CD4-positive, CD25-positive, alpha-beta regulatory T cell (primary cell): ENCODE measurements at regions not wholly inside any gene's neighbourhood (a gene's known extent, or its start where the extent isn't known, plus 50 kb on each side); places are given as distances from the start of the nearest gene placed in this dataset.

Source experiments
- ATAC-seq, 2 donors: fragments of 150-1000 bp; cut with Tn5 transposase; one replicate each; pipeline ENCODE4 v1.10.0; 2021; ENCODE audit warnings: low read depth in 2 of 2, moderate number of reproducible peaks in 2 of 2, moderate library complexity in 1 of 2
- DNase-seq, 3 donors: peaks; one replicate each; pipeline versions ENCODE4 v3.0.0 to v3.0.0-alpha.2; 2012 to 2022; ENCODE audit warnings: mixed read lengths in 1 of 3
- H3K27ac ChIP-seq: one replicate; pipeline ENCODE4 v1.7.0; 2013; ENCODE audit warnings: mild to moderate bottlenecking, low read length; ENCODE audit not compliant: insufficient read depth, poor library complexity, severe bottlenecking
- H3K27me3 ChIP-seq: one replicate; pipeline ENCODE4 v1.7.0; 2013; ENCODE audit warnings: low read length; ENCODE audit not compliant: control insufficient read depth, insufficient read depth
- H3K36me3 ChIP-seq: one replicate; pipeline ENCODE4 v1.7.0; 2013; ENCODE audit warnings: mild to moderate bottlenecking, low read length, moderate library complexity; ENCODE audit not compliant: control insufficient read depth, insufficient read depth
- H3K4me1 ChIP-seq: 2 replicates; pipeline ENCODE4 v1.7.0; 2013; ENCODE audit warnings: mild to moderate bottlenecking, low read length; ENCODE audit not compliant: insufficient read depth, control insufficient read depth, poor library complexity, severe bottlenecking
- H3K4me3 ChIP-seq: one replicate; pipeline ENCODE4 v1.7.0; 2013; ENCODE audit warnings: low read depth, mild to moderate bottlenecking, low read length, moderate library complexity
- H3K9me3 ChIP-seq, 2 experiments: 1 replicate in 1 of 2; 2 replicates in 1 of 2; pipeline ENCODE4 v1.7.0; 2013; ENCODE audit warnings: low read length in 2 of 2, mild to moderate bottlenecking in 1 of 2, moderate library complexity in 1 of 2; ENCODE audit not compliant: control insufficient read depth in 2 of 2
- H3K27ac Mint-ChIP-seq, 3 donors: one replicate each; pipeline ENCODE4 v1.8.0; 2020 to 2022; ENCODE audit warnings: mild to moderate bottlenecking in 3 of 3, mixed read lengths in 3 of 3, moderate library complexity in 2 of 3
- H3K27me3 Mint-ChIP-seq: one replicate; pipeline ENCODE4 v1.8.0; 2022; ENCODE audit warnings: mild to moderate bottlenecking, mixed read lengths
- H3K36me3 Mint-ChIP-seq: one replicate; pipeline ENCODE4 v1.8.0; 2020; ENCODE audit warnings: mixed read lengths
- H3K4me1 Mint-ChIP-seq, 4 donors: one replicate each; pipeline ENCODE4 v1.8.0; 2020 to 2022; ENCODE audit warnings: mixed read lengths in 4 of 4, mild to moderate bottlenecking in 1 of 4
- H3K4me3 Mint-ChIP-seq, 4 donors: one replicate each; pipeline ENCODE4 v1.8.0; 2020 to 2022; ENCODE audit warnings: mild to moderate bottlenecking in 4 of 4, mixed read lengths in 4 of 4, moderate library complexity in 3 of 4
- H3K9me3 Mint-ChIP-seq, 7 donors: one replicate each; pipeline ENCODE4 v1.8.0; 2020 to 2022; ENCODE audit warnings: mixed read lengths in 7 of 7, mild to moderate bottlenecking in 3 of 7, moderate library complexity in 2 of 7

- Mint-ChIP-seq H3K27me3 (no peaks in the 10 kb centered on the region), H3K4me3 (no peak overlapping the region), H3K4me1 (no peaks in the 10 kb centered on the region), H3K36me3 (no peaks in the 10 kb centered on the region), H3K9me3 (peaks cover 0 to 7% (median 0%) of the 10 kb centered on the region in 7 donors), H3K27ac (no peak overlapping the region)
- no peaks in the 10 kb centered on the region for H3K36me3 ChIP-seq
- ATAC-seq, result no peak
- H3K4me1 ChIP-seq, result no peaks in the 10 kb centered on the region
- H3K27me3 ChIP-seq, result no peaks in the 10 kb centered on the region
- H3K27ac ChIP-seq, result no peak overlapping the region
- no peaks in the 10 kb centered on the region for H3K9me3 ChIP-seq
- no peak overlapping the region for H3K4me3 ChIP-seq
- no peak for DNase-seq
Observed at GRCh38 chr18:55875371-55875901, 287.4 kb upstream of the TCF4 start.

GRCh38 chr18:55869556-55870501 lies 281.8 kb upstream of the TCF4 start:
- Mint-ChIP-seq H3K36me3 (no peaks in the 10 kb centered on the region), H3K27me3 (no peaks in the 10 kb centered on the region), H3K4me1 (no peaks in the 10 kb centered on the region), H3K4me3 (no peak overlapping the region), H3K27ac (no peak overlapping the region), H3K9me3 (peaks cover 0 to 5% (median 2%) of the 10 kb centered on the region in 7 donors)
- H3K27me3 ChIP-seq, result no peaks in the 10 kb centered on the region
- no peaks in the 10 kb centered on the region for H3K4me1 ChIP-seq
- DNase-seq, result no peak
- no peak overlapping the region for H3K27ac ChIP-seq
- no peaks in the 10 kb centered on the region for H3K9me3 ChIP-seq
- no peak overlapping the region for H3K4me3 ChIP-seq
- no peak for ATAC-seq
- H3K36me3 ChIP-seq, result no peaks in the 10 kb centered on the region

DNA sequence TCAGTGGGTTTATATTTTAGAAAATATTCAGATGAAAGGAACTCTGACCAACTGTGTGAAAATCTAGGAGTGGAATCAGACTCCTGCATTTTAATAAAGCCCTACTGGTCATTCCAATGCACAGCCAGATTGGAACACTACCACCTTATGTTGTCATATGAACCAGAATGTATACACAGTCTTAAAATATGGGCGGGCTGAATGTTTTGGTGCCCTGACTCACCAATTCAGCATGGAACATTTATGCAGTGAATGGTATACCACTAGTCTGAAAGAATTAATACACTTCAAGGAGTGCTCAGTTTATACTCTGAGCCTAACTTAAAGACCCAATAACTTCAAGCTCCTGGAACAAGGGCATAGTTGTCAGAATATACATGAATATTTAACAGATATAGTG lies 280.9 kb upstream of the TCF4 start:
- Histone ChIP-seq H3K36me3 (no peaks in the 10 kb centered on the region), H3K9me3 (no peaks in the 10 kb centered on the region), H3K4me1 (no peaks in the 10 kb centered on the region), H3K27ac (no peak overlapping the region), H3K27me3 (no peaks in the 10 kb centered on the region), H3K4me3 (no peak overlapping the region)
- DNase-seq (no peak), ATAC-seq (no peak)
- Mint-ChIP-seq H3K27me3 (no peaks in the 10 kb centered on the region), H3K36me3 (no peaks in the 10 kb centered on the region), H3K4me1 (no peaks in the 10 kb centered on the region), H3K4me3 (no peak overlapping the region), H3K9me3 (peaks cover 0 to 5% (median 2%) of the 10 kb centered on the region in 7 donors), H3K27ac (no peak overlapping the region)

DNA sequence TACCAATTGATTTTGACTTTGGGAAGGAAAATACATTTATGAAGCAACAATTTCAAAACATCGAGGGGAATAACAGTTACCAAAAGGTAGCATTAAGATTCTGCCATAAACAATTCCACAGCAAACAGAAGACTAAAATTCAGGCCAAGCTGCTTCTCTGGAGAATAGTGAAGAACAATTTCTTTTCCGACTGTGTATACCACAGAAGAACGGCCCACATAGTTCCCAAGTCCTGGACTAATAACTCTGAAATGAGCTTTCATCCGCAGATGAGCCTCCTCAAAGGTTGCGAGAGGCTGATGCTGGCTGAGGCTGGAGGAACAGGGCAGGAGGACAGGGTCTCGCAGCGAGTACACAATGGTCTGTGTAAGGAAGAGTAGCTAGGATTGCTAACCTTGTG lies 278.9 kb upstream of the TCF4 start:
- no peaks in the 10 kb centered on the region for H3K27me3 ChIP-seq
- DNase-seq (no peak), ATAC-seq (no peak)
- Mint-ChIP-seq H3K36me3 (no peaks in the 10 kb centered on the region), H3K4me1 (no peaks in the 10 kb centered on the region), H3K27ac (no peak overlapping the region), H3K4me3 (no peak overlapping the region), H3K27me3 (no peaks in the 10 kb centered on the region), H3K9me3 (peaks cover 0 to 11% (median 3%) of the 10 kb centered on the region in 7 donors)
- H3K27ac ChIP-seq, result no peak overlapping the region
- H3K4me1 ChIP-seq, result no peaks in the 10 kb centered on the region
- no peak overlapping the region for H3K4me3 ChIP-seq
- no peaks in the 10 kb centered on the region for H3K36me3 ChIP-seq
- no peaks in the 10 kb centered on the region for H3K9me3 ChIP-seq

GRCh38 chr18:55866006-55866405 lies 278.0 kb upstream of the TCF4 start:
- Histone ChIP-seq H3K27ac (no peak overlapping the region), H3K36me3 (no peaks in the 10 kb centered on the region), H3K4me3 (no peak overlapping the region), H3K4me1 (no peaks in the 10 kb centered on the region), H3K27me3 (no peaks in the 10 kb centered on the region), H3K9me3 (no peaks in the 10 kb centered on the region)
- ATAC-seq (no peak), DNase-seq (no peak)
- Mint-ChIP-seq H3K4me1 (no peaks in the 10 kb centered on the region), H3K4me3 (no peak overlapping the region), H3K27ac (no peak overlapping the region), H3K36me3 (no peaks in the 10 kb centered on the region), H3K9me3 (peaks cover 0 to 11% (median 3%) of the 10 kb centered on the region in 7 donors), H3K27me3 (no peaks in the 10 kb centered on the region)

- H3K36me3 Mint-ChIP-seq, result no peaks in the 10 kb centered on the region
Observed at GRCh38 chr18:55864281-55864680, 276.3 kb upstream of the TCF4 start.

DNA sequence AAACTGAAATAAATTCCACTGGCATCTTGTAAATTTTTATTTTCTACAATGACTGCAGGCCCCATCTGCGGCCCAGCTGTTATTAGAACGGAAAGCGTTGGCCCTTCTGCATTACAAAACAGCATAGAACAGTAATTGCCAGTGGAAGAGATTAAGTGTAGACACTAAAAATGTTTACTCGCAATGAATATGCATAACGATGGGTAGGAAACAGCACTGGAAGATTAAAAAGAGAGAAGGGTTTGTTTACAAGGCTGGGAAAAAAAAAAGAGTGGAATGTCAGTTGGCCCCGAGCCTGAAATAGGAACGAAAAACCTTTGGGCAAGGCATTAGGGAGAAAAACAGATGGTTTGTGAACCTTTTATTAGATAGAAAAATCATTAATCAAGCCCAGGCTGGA lies 275.9 kb upstream of the TCF4 start:
- Mint-ChIP-seq H3K27me3 (no peaks in the 10 kb centered on the region), H3K4me3 (no peak overlapping the region), H3K9me3 (peaks cover 0 to 11% (median 5%) of the 10 kb centered on the region in 7 donors), H3K36me3 (no peaks in the 10 kb centered on the region), H3K27ac (no peak overlapping the region), H3K4me1 (no peaks in the 10 kb centered on the region)
- Histone ChIP-seq H3K36me3 (no peaks in the 10 kb centered on the region), H3K27me3 (no peaks in the 10 kb centered on the region), H3K4me3 (no peak overlapping the region), H3K9me3 (no peaks in the 10 kb centered on the region), H3K4me1 (no peaks in the 10 kb centered on the region), H3K27ac (no peak overlapping the region)
- DNase-seq, result no peak
- ATAC-seq, result no peak

More at GRCh38 chr18:55864281-55864680, 276.3 kb upstream of the TCF4 start:
- no peaks in the 10 kb centered on the region for H3K4me1 ChIP-seq
- no peaks in the 10 kb centered on the region for H3K27me3 ChIP-seq
- H3K9me3 ChIP-seq, result no peaks in the 10 kb centered on the region
- H3K4me3 Mint-ChIP-seq, result no peak overlapping the region
- no peak overlapping the region for H3K27ac ChIP-seq
- DNase-seq, result no peak
- H3K9me3 Mint-ChIP-seq, result peaks cover 0 to 11% (median 3%) of the 10 kb centered on the region in 7 donors
- no peaks in the 10 kb centered on the region for H3K4me1 Mint-ChIP-seq
- H3K4me3 ChIP-seq, result no peak overlapping the region
- H3K27me3 Mint-ChIP-seq, result no peaks in the 10 kb centered on the region
- no peak overlapping the region for H3K27ac Mint-ChIP-seq
- no peak for ATAC-seq
- no peaks in the 10 kb centered on the region for H3K36me3 ChIP-seq

DNA sequence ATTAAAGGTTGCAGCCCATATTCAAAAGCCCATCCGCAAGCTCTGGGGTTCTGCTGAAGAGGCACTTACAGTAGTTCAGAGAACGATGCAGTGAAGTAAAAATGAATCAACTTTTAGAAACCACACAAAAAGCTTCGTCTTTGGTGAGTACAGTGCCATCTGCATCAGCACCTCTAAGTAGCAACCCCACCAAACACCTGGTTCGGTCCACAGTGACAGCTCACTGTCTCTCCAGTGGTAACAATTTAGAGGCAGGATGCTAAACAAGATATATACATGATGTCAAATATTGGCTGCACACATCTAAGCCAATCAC lies 275.4 kb upstream of the TCF4 start:
- no peak for ATAC-seq
- no peak for DNase-seq
- H3K4me1 ChIP-seq, result no peaks in the 10 kb centered on the region
- H3K4me3 ChIP-seq, result no peak overlapping the region
- H3K27me3 ChIP-seq, result no peaks in the 10 kb centered on the region
- H3K9me3 ChIP-seq, result no peaks in the 10 kb centered on the region
- H3K4me3 Mint-ChIP-seq, result no peak overlapping the region
- no peaks in the 10 kb centered on the region for H3K27me3 Mint-ChIP-seq
- H3K27ac ChIP-seq, result no peak overlapping the region
- no peak overlapping the region for H3K27ac Mint-ChIP-seq
- H3K9me3 Mint-ChIP-seq, result peaks cover 0 to 11% (median 5%) of the 10 kb centered on the region in 7 donors
- no peaks in the 10 kb centered on the region for H3K36me3 ChIP-seq
- H3K4me1 Mint-ChIP-seq, result no peaks in the 10 kb centered on the region
- no peaks in the 10 kb centered on the region for H3K36me3 Mint-ChIP-seq
